OCI-LY1 (cell line): ENCODE measurements at regions not wholly inside any gene's neighbourhood (a gene's known extent, or its start where the extent isn't known, plus 50 kb on each side); places are given as distances from the start of the nearest gene placed in this dataset.

Source experiments
- H2AFZ ChIP-seq: fragments of 200-600 bp; sonication (generic), shearing (Covaris generic); 2 replicates; pipeline ENCODE4 v1.6.0; 2014; ENCODE audit warnings: antibody characterized with exemption, mild to moderate bottlenecking, low read length
- H3F3A ChIP-seq: fragments of 200-600 bp; sonication (generic), shearing (Covaris generic); 2 replicates; pipeline ENCODE4 v1.6.0; 2014; ENCODE audit warnings: mild to moderate bottlenecking, antibody characterized with exemption, low read length, moderate library complexity; ENCODE audit not compliant: insufficient read depth
- H3K27ac ChIP-seq: fragments of 200-600 bp; sonication (generic); 2 replicates; pipeline ENCODE4 v1.5.1; 2014; ENCODE audit warnings: low read length, mixed run types, mild to moderate bottlenecking, low read depth; ENCODE audit not compliant: poor library complexity, severe bottlenecking
- H3K27me3 ChIP-seq: fragments of 200-600 bp; sonication (generic); 2 replicates; pipeline ENCODE4 v1.6.0; 2014; ENCODE audit warnings: antibody characterized with exemption, mild to moderate bottlenecking, low read length, moderate library complexity; ENCODE audit not compliant: insufficient read depth
- H3K36me3 ChIP-seq: fragments of 200-600 bp; sonication (generic); 2 replicates; pipeline ENCODE4 v1.6.1; 2014; ENCODE audit warnings: mild to moderate bottlenecking, antibody characterized with exemption, low read length, moderate library complexity, mixed read lengths; ENCODE audit not compliant: insufficient read depth
- H3K4me1 ChIP-seq: fragments of 200-600 bp; sonication (generic); 2 replicates; pipeline ENCODE4 v1.5.1; 2014; ENCODE audit warnings: mild to moderate bottlenecking, low read length, moderate library complexity; ENCODE audit not compliant: insufficient read depth, severe bottlenecking
- H3K4me2 ChIP-seq: fragments of 200-600 bp; sonication (generic), shearing (Covaris generic); 2 replicates; pipeline ENCODE4 v1.6.1; 2014; ENCODE audit warnings: low read length
- H3K4me3 ChIP-seq: fragments of 200-600 bp; sonication (generic); 2 replicates; pipeline ENCODE4 v1.5.1; 2014; ENCODE audit warnings: low read length, low read depth, mild to moderate bottlenecking, mixed read lengths; ENCODE audit not compliant: poor library complexity, severe bottlenecking
- H3K79me2 ChIP-seq: fragments of 200-600 bp; shearing (Covaris generic); 2 replicates; pipeline ENCODE4 v1.6.1; 2016; ENCODE audit warnings: mixed run types, low read length, mixed read lengths; ENCODE audit not compliant: insufficient read depth
- H3K9ac ChIP-seq: fragments of 200-600 bp; sonication (generic), shearing (Covaris generic); 2 replicates; pipeline ENCODE4 v1.6.1; 2014; ENCODE audit warnings: mild to moderate bottlenecking, low read length, mixed read lengths
- H3K9me2 ChIP-seq: fragments of 200-600 bp; sonication (generic), shearing (Covaris generic); 2 replicates; pipeline ENCODE4 v1.6.1; 2014; ENCODE audit warnings: low read depth, mild to moderate bottlenecking, low read length, mixed read lengths
- H3K9me3 ChIP-seq: fragments of 200-600 bp; shearing (Covaris generic); 2 replicates; pipeline ENCODE4 v1.6.1; 2014; ENCODE audit warnings: low read length, mixed read lengths
- H4K20me1 ChIP-seq: fragments of 200-600 bp; sonication (generic), shearing (Covaris generic); 2 replicates; pipeline ENCODE4 v1.6.0; 2016; ENCODE audit warnings: mild to moderate bottlenecking, low read length; ENCODE audit not compliant: insufficient read depth
- CTCF ChIP-seq: fragments of 200-600 bp; sonication (generic), shearing (Covaris generic); IDR thresholded peaks from 2 replicates; pipeline ENCODE4 v1.5.1; 2017; ENCODE audit warnings: mild to moderate bottlenecking, antibody characterized with exemption, low read length, moderate library complexity, mixed read lengths
- EZH2 ChIP-seq: fragments of 200-600 bp; sonication (generic), shearing (Covaris generic); IDR thresholded peaks from 2 replicates; pipeline ENCODE4 v1.8.0; 2017; ENCODE audit warnings: borderline replicate concordance, mixed run types, mild to moderate bottlenecking, antibody characterized with exemption, low read length, moderate library complexity, mixed read lengths

- Histone ChIP-seq H2AFZ (no peak overlapping the region), H3K79me2 (no peaks in the 10 kb centered on the region), H3K9me3 (no peaks in the 10 kb centered on the region), H3K4me2 (no peak overlapping the region), H3K27ac (no peak overlapping the region), H3K4me3 (no peak overlapping the region), H4K20me1 (no peaks in the 10 kb centered on the region), H3K4me1 (peaks cover 3% of the 10 kb centered on the region), H3K9ac (no peak overlapping the region), H3K9me2 (no peaks in the 10 kb centered on the region), H3K27me3 (no peaks in the 10 kb centered on the region), H3K36me3 (no peaks in the 10 kb centered on the region), H3F3A (no peaks in the 10 kb centered on the region)
- TF ChIP-seq EZH2 (no peak), CTCF (no peak)
Observed at GRCh38 chr15:66622591-66623022, 56.8 kb upstream of the LCTL start.

- no peak overlapping the region for H3K4me2 ChIP-seq
- no peaks in the 10 kb centered on the region for H3F3A ChIP-seq
- H3K27ac ChIP-seq, result no peak overlapping the region
- no peaks in the 10 kb centered on the region for H3K9me2 ChIP-seq
- H3K4me3 ChIP-seq, result no peak overlapping the region
- TF ChIP-seq EZH2 (no peak), CTCF (no peak)
- H3K9me3 ChIP-seq, result no peaks in the 10 kb centered on the region
- H3K9ac ChIP-seq, result no peak overlapping the region
- H4K20me1 ChIP-seq, result no peaks in the 10 kb centered on the region
- no peaks in the 10 kb centered on the region for H3K4me1 ChIP-seq
- no peaks in the 10 kb centered on the region for H3K79me2 ChIP-seq
- H2AFZ ChIP-seq, result no peak overlapping the region
- H3K36me3 ChIP-seq, result no peaks in the 10 kb centered on the region
- no peaks in the 10 kb centered on the region for H3K27me3 ChIP-seq
Observed at GRCh38 chr15:66623801-66624453, 58.1 kb upstream of the LCTL start.

GRCh38 chr15:66625531-66625930 is 59.7 kb upstream of the LCTL start:
- H3F3A ChIP-seq, result no peaks in the 10 kb centered on the region
- no peak overlapping the region for H3K9ac ChIP-seq
- H3K79me2 ChIP-seq, result no peaks in the 10 kb centered on the region
- no peaks in the 10 kb centered on the region for H3K27me3 ChIP-seq
- no peak overlapping the region for H3K4me2 ChIP-seq
- no peaks in the 10 kb centered on the region for H3K9me2 ChIP-seq
- TF ChIP-seq CTCF (no peak), EZH2 (no peak)
- no peaks in the 10 kb centered on the region for H3K4me1 ChIP-seq
- no peak overlapping the region for H3K4me3 ChIP-seq
- H3K9me3 ChIP-seq, result no peaks in the 10 kb centered on the region
- no peak overlapping the region for H3K27ac ChIP-seq
- no peaks in the 10 kb centered on the region for H3K36me3 ChIP-seq
- no peak overlapping the region for H2AFZ ChIP-seq
- H4K20me1 ChIP-seq, result no peaks in the 10 kb centered on the region
